ENCODE measurements at regions not wholly inside any gene's neighbourhood (a gene's known extent, or its start where the extent isn't known, plus 50 kb on each side); places are given as distances from the start of the nearest gene placed in this dataset.

GRCh38 chr13:103540382-103540765 is 474.2 kb upstream of the SLC10A2 start:
- ChIA-PET POLR2A (no interaction called here), CTCF (interaction anchor here (1.3 kb wide), 1 partner anchor 24 kb away, joined by 4 read pairs; no protein-coding TSS in a partner anchor)
- DNase-seq (ENCODE audit: extremely low spot score), result no peak

DNA sequence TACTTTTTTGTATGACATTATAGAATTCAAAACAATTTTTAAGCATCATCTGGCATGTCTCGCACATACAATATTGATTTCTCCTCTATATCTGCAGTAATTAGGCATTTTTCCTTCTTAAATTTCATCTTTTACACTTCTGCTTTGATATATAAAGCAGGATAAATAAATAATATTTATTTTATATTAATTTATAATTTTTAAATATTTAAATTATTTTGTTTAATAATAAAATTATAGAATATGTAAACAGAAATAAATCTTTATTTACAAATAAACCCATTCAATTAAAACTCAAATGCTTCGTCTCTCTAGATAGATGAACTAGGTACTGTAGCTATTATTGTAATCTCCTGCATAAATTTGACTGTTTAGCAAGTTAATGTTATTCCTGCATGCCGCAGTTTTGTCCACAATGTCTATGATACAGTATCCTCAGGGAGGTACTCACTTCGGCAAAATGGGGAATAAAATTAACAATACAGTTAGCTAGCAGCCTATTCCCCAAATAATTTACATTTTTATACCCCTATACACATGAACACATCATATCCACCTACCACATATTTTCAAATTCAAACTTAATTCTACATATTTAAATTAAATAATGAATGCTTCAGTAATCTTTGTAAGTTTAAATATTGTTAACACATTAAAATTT is 473.6 kb upstream of the SLC10A2 start:
- ChIA-PET POLR2A (no interaction called here), CTCF (no interaction called here)
- DNase-seq (ENCODE audit: extremely low spot score), result no peak
- TF ChIP-seq, protein P1, sequence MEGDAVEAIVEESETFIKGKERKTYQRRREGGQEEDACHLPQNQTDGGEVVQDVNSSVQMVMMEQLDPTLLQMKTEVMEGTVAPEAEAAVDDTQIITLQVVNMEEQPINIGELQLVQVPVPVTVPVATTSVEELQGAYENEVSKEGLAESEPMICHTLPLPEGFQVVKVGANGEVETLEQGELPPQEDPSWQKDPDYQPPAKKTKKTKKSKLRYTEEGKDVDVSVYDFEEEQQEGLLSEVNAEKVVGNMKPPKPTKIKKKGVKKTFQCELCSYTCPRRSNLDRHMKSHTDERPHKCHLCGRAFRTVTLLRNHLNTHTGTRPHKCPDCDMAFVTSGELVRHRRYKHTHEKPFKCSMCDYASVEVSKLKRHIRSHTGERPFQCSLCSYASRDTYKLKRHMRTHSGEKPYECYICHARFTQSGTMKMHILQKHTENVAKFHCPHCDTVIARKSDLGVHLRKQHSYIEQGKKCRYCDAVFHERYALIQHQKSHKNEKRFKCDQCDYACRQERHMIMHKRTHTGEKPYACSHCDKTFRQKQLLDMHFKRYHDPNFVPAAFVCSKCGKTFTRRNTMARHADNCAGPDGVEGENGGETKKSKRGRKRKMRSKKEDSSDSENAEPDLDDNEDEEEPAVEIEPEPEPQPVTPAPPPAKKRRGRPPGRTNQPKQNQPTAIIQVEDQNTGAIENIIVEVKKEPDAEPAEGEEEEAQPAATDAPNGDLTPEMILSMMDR (IDR thresholded peaks at IDR 0.05; ENCODE audit: control extremely low read depth, extremely low read depth, low read depth, missing control alignments), result no peak

More at GRCh38 chr13:103540382-103540765, 474.2 kb upstream of the SLC10A2 start:
- TF ChIP-seq, protein P1 (IDR thresholded peaks at IDR 0.05; ENCODE audit: control extremely low read depth, extremely low read depth, low read depth, missing control alignments), result no peak

GRCh38 chr13:103539265-103539664 is 473.0 kb upstream of the SLC10A2 start:
- CTCF ChIA-PET, result no interaction called here
- POLR2A ChIA-PET, result no interaction called here
- TF ChIP-seq, protein P1 (IDR thresholded peaks at IDR 0.05; ENCODE audit: control extremely low read depth, extremely low read depth, low read depth, missing control alignments), result no peak
- no peak for DNase-seq (ENCODE audit: extremely low spot score)

DNA sequence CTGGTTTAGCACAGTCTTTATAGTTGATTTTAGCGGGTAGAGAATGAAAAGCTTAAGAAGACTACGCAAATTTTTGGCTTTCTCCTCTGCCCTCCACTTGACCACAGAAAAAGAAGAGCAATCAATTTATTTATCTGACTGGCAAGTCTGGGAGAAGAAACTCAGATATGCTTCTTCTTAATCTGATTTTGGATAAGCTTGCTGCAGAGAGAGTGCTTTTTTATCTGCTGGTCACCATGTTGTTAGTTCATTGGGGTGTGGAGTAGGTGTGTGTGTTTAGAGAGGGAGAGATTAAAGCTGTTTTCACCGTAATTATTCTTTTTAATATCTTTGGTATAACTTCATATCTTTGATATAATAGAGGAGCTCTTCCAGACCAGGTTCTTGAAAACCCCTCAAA is 471.4 kb upstream of the SLC10A2 start:
- no peak for DNase-seq (ENCODE audit: extremely low spot score)
- TF ChIP-seq, protein P1 (IDR thresholded peaks at IDR 0.05; ENCODE audit: control extremely low read depth, extremely low read depth, low read depth, missing control alignments), result no peak
- CTCF ChIA-PET, result no interaction called here
- POLR2A ChIA-PET, result no interaction called here

DNA sequence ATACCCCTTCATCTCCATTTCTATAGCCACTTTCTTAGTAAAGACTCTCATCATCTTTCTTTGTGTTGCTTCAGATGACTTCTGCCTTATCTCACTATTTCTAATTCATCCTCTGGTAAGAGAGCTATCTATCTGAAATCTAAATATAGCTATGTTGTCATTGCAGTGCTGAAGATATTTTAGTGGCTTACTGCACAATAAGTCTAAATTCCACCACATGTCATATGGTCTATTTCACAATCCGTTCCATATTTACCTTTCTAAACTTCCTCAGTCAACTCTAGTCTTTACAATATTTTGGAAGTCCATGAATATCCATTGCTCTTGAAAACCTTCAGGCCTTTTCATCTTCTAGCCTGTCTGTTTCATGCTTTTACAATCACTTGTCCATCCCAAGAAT is 465.1 kb upstream of the SLC10A2 start:
- no peak for DNase-seq (ENCODE audit: extremely low spot score)
- CTCF ChIA-PET, result no interaction called here
- POLR2A ChIA-PET, result no interaction called here
- TF ChIP-seq, protein P1 (IDR thresholded peaks at IDR 0.05; ENCODE audit: control extremely low read depth, extremely low read depth, low read depth, missing control alignments), result no peak

- ChIA-PET POLR2A (no interaction called here), CTCF (no interaction called here)
- DNase-seq (ENCODE audit: extremely low spot score), result no peak
- TF ChIP-seq, protein P1 (IDR thresholded peaks at IDR 0.05; ENCODE audit: control extremely low read depth, extremely low read depth, low read depth, missing control alignments), result no peak
Measured at GRCh38 chr13:103528437-103528836, 462.2 kb upstream of the SLC10A2 start.
